ENCODE measurements at regions not wholly inside any gene's neighbourhood (a gene's known extent, or its start where the extent isn't known, plus 50 kb on each side); places are given as distances from the start of the nearest gene placed in this dataset.
A peak's percentile ranks its signal among the peaks of the same experiment; 100 is the strongest.

DNA sequence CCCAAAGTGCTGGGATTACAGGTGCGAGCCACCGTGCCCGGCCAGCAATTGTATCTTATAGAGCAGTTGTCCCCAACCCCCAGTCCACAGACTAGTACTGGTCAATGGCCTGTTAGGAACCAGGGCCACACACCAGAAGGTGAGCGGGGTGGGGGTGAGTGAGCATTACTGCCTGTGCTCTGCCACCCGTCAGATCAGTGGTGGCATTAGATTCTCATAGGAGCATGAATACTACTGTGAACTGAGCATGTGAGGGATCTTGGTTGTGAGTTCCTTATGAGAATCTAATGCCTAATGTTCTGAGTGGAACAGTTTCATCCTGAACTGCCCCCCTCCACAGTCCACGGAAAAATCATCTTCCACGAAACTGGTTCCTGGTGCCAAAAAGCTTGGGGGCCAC, 328.0 kb upstream of the BOD1L1 start:
- Histone ChIP-seq H3K27me3 (replicated peaks in 1 of 7) (no peaks in the 10 kb centered on the region), H3K36me3 (no peaks in the 10 kb centered on the region), H3K4me3 (no peak overlapping the region), H3K9me3 (no peaks in the 10 kb centered on the region), H3K4me1 (no peaks in the 10 kb centered on the region), H3K27ac (no peak overlapping the region)
- TF ChIP-seq POLR2AphosphoS5 (IDR thresholded peaks at IDR 0.05) (no peak), POLR2A (IDR thresholded peaks at IDR 0.05) (no peak)
- TF ChIP-seq, protein P1, sequence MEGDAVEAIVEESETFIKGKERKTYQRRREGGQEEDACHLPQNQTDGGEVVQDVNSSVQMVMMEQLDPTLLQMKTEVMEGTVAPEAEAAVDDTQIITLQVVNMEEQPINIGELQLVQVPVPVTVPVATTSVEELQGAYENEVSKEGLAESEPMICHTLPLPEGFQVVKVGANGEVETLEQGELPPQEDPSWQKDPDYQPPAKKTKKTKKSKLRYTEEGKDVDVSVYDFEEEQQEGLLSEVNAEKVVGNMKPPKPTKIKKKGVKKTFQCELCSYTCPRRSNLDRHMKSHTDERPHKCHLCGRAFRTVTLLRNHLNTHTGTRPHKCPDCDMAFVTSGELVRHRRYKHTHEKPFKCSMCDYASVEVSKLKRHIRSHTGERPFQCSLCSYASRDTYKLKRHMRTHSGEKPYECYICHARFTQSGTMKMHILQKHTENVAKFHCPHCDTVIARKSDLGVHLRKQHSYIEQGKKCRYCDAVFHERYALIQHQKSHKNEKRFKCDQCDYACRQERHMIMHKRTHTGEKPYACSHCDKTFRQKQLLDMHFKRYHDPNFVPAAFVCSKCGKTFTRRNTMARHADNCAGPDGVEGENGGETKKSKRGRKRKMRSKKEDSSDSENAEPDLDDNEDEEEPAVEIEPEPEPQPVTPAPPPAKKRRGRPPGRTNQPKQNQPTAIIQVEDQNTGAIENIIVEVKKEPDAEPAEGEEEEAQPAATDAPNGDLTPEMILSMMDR (IDR thresholded peaks at IDR 0.05 in 8 of 11, conservative IDR thresholded peaks at IDR 0.05 in 3 of 11): no peak
- WGBS, 5 donors: 89 to 96% (median 93%) methylated on average over 7 of the region's 7 CpGs
- intact Hi-C loops (cut with DNase I; ENCODE audit: low total_unique reads): no loop called here
- DNase-seq: no peak

GRCh38 chr4:13956947-13957346, 329.4 kb upstream of the BOD1L1 start:
- Histone ChIP-seq H3K4me3 (no peak overlapping the region), H3K36me3 (no peaks in the 10 kb centered on the region), H3K4me1 (no peaks in the 10 kb centered on the region), H3K27me3 (replicated peaks in 1 of 7) (no peaks in the 10 kb centered on the region), H3K27ac (no peak overlapping the region), H3K9me3 (peaks cover 0 to 2% (median 0%) of the 10 kb centered on the region in 8 donors)
- no peak for DNase-seq
- WGBS, 5 donors: 71 to 90% (median 82%) methylated on average over 2 of the region's 2 CpGs
- intact Hi-C loops (cut with DNase I; ENCODE audit: low total_unique reads): no loop called here
- TF ChIP-seq, protein P1 (IDR thresholded peaks at IDR 0.05 in 8 of 11, conservative IDR thresholded peaks at IDR 0.05 in 3 of 11): no peak
- TF ChIP-seq POLR2A (IDR thresholded peaks at IDR 0.05) (no peak), POLR2AphosphoS5 (IDR thresholded peaks at IDR 0.05) (no peak)

DNA sequence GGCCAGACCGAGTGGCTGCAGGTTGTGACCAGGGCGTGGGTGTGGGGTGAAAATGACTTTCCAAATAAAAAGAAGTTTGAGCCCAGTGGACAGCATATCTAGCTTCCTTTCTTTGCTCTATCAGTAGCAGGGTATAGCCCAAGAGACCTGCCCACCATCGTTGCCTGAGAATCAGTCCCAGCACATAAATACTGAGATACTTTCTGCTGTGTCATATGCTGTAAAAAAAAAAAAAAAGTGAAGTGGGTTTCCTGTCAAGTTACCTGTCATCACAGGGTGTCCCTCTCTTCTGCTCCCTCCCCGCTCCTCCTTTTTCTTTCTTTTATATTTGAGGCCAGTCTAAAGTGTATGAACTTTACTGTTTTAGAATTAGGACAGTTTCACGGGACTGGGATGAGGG, 330.3 kb upstream of the BOD1L1 start:
- WGBS, 5 donors: 51 to 76% (median 58%) methylated on average over 5 of the region's 5 CpGs
- peak overlapping the region in 2 of 8 donors; percentile 35 to 38 for H3K27ac ChIP-seq
- peaks cover 0 to 8% (median 0%) of the 10 kb centered on the region in 8 donors for H3K9me3 ChIP-seq
- intact Hi-C loops (cut with DNase I; ENCODE audit: low total_unique reads): no loop called here
- H3K4me3 ChIP-seq: no peak overlapping the region
- H3K36me3 ChIP-seq: no peaks in the 10 kb centered on the region
- TF ChIP-seq POLR2A (IDR thresholded peaks at IDR 0.05): no peak
- TF ChIP-seq POLR2AphosphoS5 (IDR thresholded peaks at IDR 0.05): no peak
- TF ChIP-seq, protein P1 (IDR thresholded peaks at IDR 0.05 in 8 of 11, conservative IDR thresholded peaks at IDR 0.05 in 3 of 11): no peak
- no peak for DNase-seq
- H3K27me3 ChIP-seq (replicated peaks in 1 of 7): no peaks in the 10 kb centered on the region
- no peaks in the 10 kb centered on the region for H3K4me1 ChIP-seq

DNA sequence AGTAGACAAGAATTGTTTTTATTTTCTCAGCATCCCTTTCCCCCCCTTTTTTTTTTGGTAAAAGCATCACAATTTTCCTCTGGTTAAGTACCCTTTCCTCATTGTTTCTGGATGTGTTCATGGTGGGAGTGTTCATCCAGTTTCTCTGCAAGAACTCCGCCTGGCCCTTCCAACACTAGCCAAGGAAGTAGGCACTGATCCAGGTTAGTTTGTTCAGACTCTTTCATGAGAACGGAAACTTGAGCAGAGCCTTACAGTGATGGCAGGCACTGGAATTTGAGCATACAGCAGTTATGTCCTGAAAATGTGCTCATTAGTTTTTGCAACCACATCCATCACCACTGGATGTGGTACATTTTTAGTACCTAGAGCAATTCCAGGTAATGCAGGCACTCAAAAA, 336.1 kb upstream of the BOD1L1 start:
- Histone ChIP-seq H3K4me3 (no peak overlapping the region), H3K9me3 (peaks cover 0 to 8% (median 0%) of the 10 kb centered on the region in 8 donors), H3K27me3 (replicated peaks in 1 of 7) (no peaks in the 10 kb centered on the region), H3K27ac (no peak overlapping the region), H3K4me1 (peaks cover 0 to 8% (median 0%) of the 10 kb centered on the region in 6 donors), H3K36me3 (no peaks in the 10 kb centered on the region)
- TF ChIP-seq, protein P1 (IDR thresholded peaks at IDR 0.05 in 8 of 11, conservative IDR thresholded peaks at IDR 0.05 in 3 of 11): no peak
- TF ChIP-seq POLR2AphosphoS5 (IDR thresholded peaks at IDR 0.05): no peak
- no peak for TF ChIP-seq POLR2A (IDR thresholded peaks at IDR 0.05)
- intact Hi-C loops (cut with DNase I; ENCODE audit: low total_unique reads): no loop called here
- DNase-seq: no peak
- 63 to 91% (median 84%) methylated on average over 2 of the region's 2 CpGs for WGBS, 5 donors

All from spleen (tissue), 11 donors.